ENCODE measurements at regions not wholly inside any gene's neighbourhood (a gene's known extent, or its start where the extent isn't known, plus 50 kb on each side); places are given as distances from the start of the nearest gene placed in this dataset.

GRCh38 chr7:41148521-41148951 lies 554.4 kb downstream of the INHBA start:
- POLR2A ChIA-PET: no interaction called here

More at GRCh38 chr7:41148521-41148951, 554.4 kb downstream of the INHBA start:
- H3K27ac ChIP-seq (ENCODE audit: low read depth in 2 of 2, low read length in 1 of 2): peak overlapping the region in 1 of 2 experiments; percentile 77; a peak in 2 of 4 replicates
- CTCF ChIA-PET: no interaction called here
- H2AFZ ChIP-seq (ENCODE audit: low read depth): no peak overlapping the region; the same call in 1 of the 2 replicates
- no peaks in the 10 kb centered on the region for H3K9me2 ChIP-seq
- H3F3A ChIP-seq (replicated peaks; ENCODE audit: insufficient read depth): peaks cover 8% of the 10 kb centered on the region
- peaks cover 2 to 5% of the 10 kb centered on the region in 2 experiments; a peak in 2 of 4 replicates for H3K4me1 ChIP-seq (ENCODE audit: control insufficient read depth in 1 of 2, insufficient read depth in 2 of 2, low read depth in 1 of 2, low read length in 1 of 2)
- 15% methylated on average over 1 of the region's 1 CpG for WGBS (ENCODE audit: low lambda C conversion rate)
- H3K79me2 ChIP-seq (ENCODE audit: insufficient read depth): no peaks in the 10 kb centered on the region
- no peaks in the 10 kb centered on the region for H3K27me3 ChIP-seq (ENCODE audit: insufficient read depth)
- H3K9me3 ChIP-seq: no peaks in the 10 kb centered on the region
- no peaks in the 10 kb centered on the region for H3K36me3 ChIP-seq (replicated peaks in 1 of 2; ENCODE audit: control insufficient read depth in 1 of 2, insufficient read depth in 2 of 2, low read length in 1 of 2)
- H3K4me2 ChIP-seq: 0 out of 2 replicates have a peak overlapping the region, but pooled peaks have one; percentile 9
- no peak overlapping the region for H3K4me3 ChIP-seq (ENCODE audit: low read depth in 2 of 2, low read length in 1 of 2)
- peak overlapping the region; percentile 34; the same call in 1 of the 2 replicates for H3K9ac ChIP-seq
- DNase-seq: no peak
- peak; percentile 44 for TF ChIP-seq TCF12 (IDR thresholded peaks at IDR 0.05)
- TF ChIP-seq MAX (IDR thresholded peaks at IDR 0.05; ENCODE audit: low read depth): no peak
- TF ChIP-seq EZH2phosphoT487 (IDR thresholded peaks at IDR 0.05; ENCODE audit: borderline replicate concordance, low read depth): no peak
- TF ChIP-seq USF1 (IDR thresholded peaks at IDR 0.05; ENCODE audit: borderline replicate concordance, low read depth): no peak
- TF ChIP-seq MXI1 (IDR thresholded peaks at IDR 0.05; ENCODE audit: low read depth, low read length): no peak
- no peak for TF ChIP-seq CHD2 (IDR thresholded peaks at IDR 0.05; ENCODE audit: low read length, partially characterized antibody)
- peak; percentile 75 for TF ChIP-seq NFIC (IDR thresholded peaks at IDR 0.05; ENCODE audit: borderline replicate concordance)
- TF ChIP-seq SIN3A (IDR thresholded peaks at IDR 0.05; ENCODE audit: borderline replicate concordance, low read depth, low read length): no peak
- 0 out of 2 replicates have a peak, but pooled peaks have one; percentile 15 for TF ChIP-seq TEAD4 (IDR thresholded peaks at IDR 0.05; ENCODE audit: borderline replicate concordance, insufficient read depth)
- TF ChIP-seq FOXM1 (IDR thresholded peaks at IDR 0.05; ENCODE audit: low read depth): no peak
- TF ChIP-seq YY1 (IDR thresholded peaks at IDR 0.05; ENCODE audit: low read depth): no peak
- TF ChIP-seq GATA2 (CRISPR knock-in tag; IDR thresholded peaks at IDR 0.05): no peak
- no peak for TF ChIP-seq FOXJ3 (CRISPR knock-in tag; IDR thresholded peaks at IDR 0.05)
- no peak for TF ChIP-seq CTCF (IDR thresholded peaks at IDR 0.05)
- peak; percentile 77 for TF ChIP-seq JUND (IDR thresholded peaks at IDR 0.05)
- no peak for TF ChIP-seq RXRA (IDR thresholded peaks at IDR 0.05; ENCODE audit: borderline replicate concordance, low read depth)
- peak in 1 of 2 experiments; percentile 63; a peak in 2 of 4 replicates for TF ChIP-seq EP300 (IDR thresholded peaks at IDR 0.05; ENCODE audit: borderline replicate concordance in 1 of 2, low read depth in 1 of 2, low read length in 1 of 2)
- peak; percentile 86 for TF ChIP-seq FOSL2 (IDR thresholded peaks at IDR 0.05; ENCODE audit: borderline replicate concordance, low read depth)
- no peak for TF ChIP-seq TAF1 (IDR thresholded peaks at IDR 0.05; ENCODE audit: borderline replicate concordance, low read depth, low read length)
- no peak for TF ChIP-seq NRF1 (IDR thresholded peaks at IDR 0.05; ENCODE audit: low read depth, low read length)
- TF ChIP-seq RFX5 (IDR thresholded peaks at IDR 0.05; ENCODE audit: low read length): no peak
- 0 out of 2 replicates have a peak, but pooled peaks have one; percentile 12 for TF ChIP-seq ZBTB33 (IDR thresholded peaks at IDR 0.05; ENCODE audit: borderline replicate concordance, low read depth)
- peak; percentile 74 for TF ChIP-seq MEF2A (IDR thresholded peaks at IDR 0.05; ENCODE audit: borderline replicate concordance, low read depth)
- TF ChIP-seq SMC3 (IDR thresholded peaks at IDR 0.05; ENCODE audit: low read depth, low read length): no peak
- TF ChIP-seq IRF3 (IDR thresholded peaks at IDR 0.05; ENCODE audit: low read depth, low read length): no peak
- TF ChIP-seq GABPA (IDR thresholded peaks at IDR 0.05; ENCODE audit: low read depth): no peak
- TF ChIP-seq RCOR1 (IDR thresholded peaks at IDR 0.05; ENCODE audit: low read length): no peak
- TF ChIP-seq PBX3 (IDR thresholded peaks at IDR 0.05): peak; percentile 44; the same call in 1 of the 2 replicates
- H4K20me1 ChIP-seq (ENCODE audit: insufficient read depth): no peaks in the 10 kb centered on the region

Data from SK-N-SH (cell line).